ENCODE measurements at regions not wholly inside any gene's neighbourhood (a gene's known extent, or its start where the extent isn't known, plus 50 kb on each side); places are given as distances from the start of the nearest gene placed in this dataset.

GRCh38 chr18:70464343-70465114, 175.7 kb downstream of the SOCS6 start:
- Histone ChIP-seq H2AFZ (ENCODE audit: low read length) (peak overlapping the region; percentile 35; the same call in 1 of the 2 replicates), H3K9me3 (replicated peaks; ENCODE audit: insufficient read depth, low read length) (no peaks in the 10 kb centered on the region), H3K36me3 (replicated peaks; ENCODE audit: insufficient read depth, low read length) (no peaks in the 10 kb centered on the region), H3K4me1 (ENCODE audit: low read length) (no peaks in the 10 kb centered on the region), H3K79me2 (ENCODE audit: low read length) (no peaks in the 10 kb centered on the region), H3F3A (ENCODE audit: insufficient read depth, low read length) (no peaks in the 10 kb centered on the region), H3K27ac (ENCODE audit: low read length) (no peak overlapping the region), H4K20me1 (ENCODE audit: insufficient read depth, low read length) (no peaks in the 10 kb centered on the region), H3K4me2 (ENCODE audit: low read depth, low read length) (peak overlapping the region; percentile 44), H3K9me2 (replicated peaks; ENCODE audit: insufficient read depth, low read length) (no peaks in the 10 kb centered on the region), H3K27me3 (replicated peaks; ENCODE audit: insufficient read depth, low read length) (no peaks in the 10 kb centered on the region), H3K4me3 (ENCODE audit: low read length) (no peak overlapping the region), H3K9ac (ENCODE audit: low read length) (no peak overlapping the region)
- DNase-seq, result peak; percentile 65
- TF ChIP-seq EZH2 (optimal IDR thresholded peaks at IDR 0.05; ENCODE audit: low read depth, low read length) (no peak), CTCF (IDR thresholded peaks at IDR 0.05; ENCODE audit: low read length) (peak; percentile 34)

GRCh38 chr18:70463085-70463484, 174.2 kb downstream of the SOCS6 start:
- Histone ChIP-seq H3K4me1 (ENCODE audit: low read length) (no peaks in the 10 kb centered on the region), H2AFZ (ENCODE audit: low read length) (no peak overlapping the region), H3K9me2 (replicated peaks; ENCODE audit: insufficient read depth, low read length) (no peaks in the 10 kb centered on the region), H3K27ac (ENCODE audit: low read length) (no peak overlapping the region), H3K79me2 (ENCODE audit: low read length) (no peaks in the 10 kb centered on the region), H3K4me3 (ENCODE audit: low read length) (no peak overlapping the region), H3K9me3 (replicated peaks; ENCODE audit: insufficient read depth, low read length) (no peaks in the 10 kb centered on the region), H3K9ac (ENCODE audit: low read length) (no peak overlapping the region), H3K27me3 (replicated peaks; ENCODE audit: insufficient read depth, low read length) (no peaks in the 10 kb centered on the region), H3K4me2 (ENCODE audit: low read depth, low read length) (no peak overlapping the region), H3F3A (ENCODE audit: insufficient read depth, low read length) (no peaks in the 10 kb centered on the region), H4K20me1 (ENCODE audit: insufficient read depth, low read length) (no peaks in the 10 kb centered on the region), H3K36me3 (replicated peaks; ENCODE audit: insufficient read depth, low read length) (no peaks in the 10 kb centered on the region)
- no peak for TF ChIP-seq EZH2phosphoT487 (IDR thresholded peaks at IDR 0.05; ENCODE audit: low read length)
- TF ChIP-seq CTCF (IDR thresholded peaks at IDR 0.05; ENCODE audit: low read length), result no peak
- no peak for TF ChIP-seq EZH2 (optimal IDR thresholded peaks at IDR 0.05; ENCODE audit: low read depth, low read length)
- DNase-seq, result no peak

- Histone ChIP-seq H3K4me2 (ENCODE audit: low read depth, low read length) (no peak overlapping the region), H3K79me2 (ENCODE audit: low read length) (no peaks in the 10 kb centered on the region), H2AFZ (ENCODE audit: low read length) (no peak overlapping the region), H3K9me3 (replicated peaks; ENCODE audit: insufficient read depth, low read length) (no peaks in the 10 kb centered on the region), H3K36me3 (replicated peaks; ENCODE audit: insufficient read depth, low read length) (no peaks in the 10 kb centered on the region), H3K9ac (ENCODE audit: low read length) (no peak overlapping the region), H3F3A (ENCODE audit: insufficient read depth, low read length) (no peaks in the 10 kb centered on the region), H3K9me2 (replicated peaks; ENCODE audit: insufficient read depth, low read length) (no peaks in the 10 kb centered on the region), H3K27me3 (replicated peaks; ENCODE audit: insufficient read depth, low read length) (no peaks in the 10 kb centered on the region), H3K27ac (ENCODE audit: low read length) (no peak overlapping the region), H3K4me3 (ENCODE audit: low read length) (no peak overlapping the region), H3K4me1 (ENCODE audit: low read length) (no peaks in the 10 kb centered on the region), H4K20me1 (ENCODE audit: insufficient read depth, low read length) (no peaks in the 10 kb centered on the region)
- DNase-seq, result no peak
- TF ChIP-seq EZH2 (optimal IDR thresholded peaks at IDR 0.05; ENCODE audit: low read depth, low read length) (no peak), EZH2phosphoT487 (IDR thresholded peaks at IDR 0.05; ENCODE audit: low read length) (no peak), CTCF (IDR thresholded peaks at IDR 0.05; ENCODE audit: low read length) (no peak)
Measured at GRCh38 chr18:70462078-70462439, 173.2 kb downstream of the SOCS6 start.
